MCF 10A (cell line): ENCODE measurements at regions not wholly inside any gene's neighbourhood (a gene's known extent, or its start where the extent isn't known, plus 50 kb on each side); places are given as distances from the start of the nearest gene placed in this dataset.
"Not testable (repeated sequence)": the region's sequence is repeated elsewhere in the genome, so short reads cannot be mapped to it uniquely, and the experiment has no call there.

Experiments
- BruUV-seq: library from RNA; stranded (reverse); fragments of 400-500 nt; replicated peaks from 2 replicates; lab custom pipeline; 2021; lab: Mats Ljungman, UMichigan
- CTCF ChIA-PET: fragments of 300-600 bp; sonication (Branson Sonifier 250); formaldehyde crosslinking; extraction: SDS; loops from one replicate; lab custom pipeline; 2021; ENCODE audit warnings: antibody characterized with exemption, inconsistent platforms; lab: Yijun Ruan, JAX
- POLR2A ChIA-PET: fragments of 300-600, 350-650 bp; sonication (Branson Sonifier 250); formaldehyde crosslinking; extraction: SDS; loops from one replicate; lab custom pipeline; 2020; ENCODE audit warnings: antibody characterized with exemption, inconsistent platforms; lab: Yijun Ruan, JAX
- DNase-seq: peaks from one replicate; pipeline ENCODE4 v3.0.0-alpha.2; 2018; ENCODE audit not compliant: unreplicated experiment
- H3K27ac Mint-ChIP-seq: one replicate; pipeline ENCODE4 v1.8.0; 2022; ENCODE audit warnings: mild to moderate bottlenecking, low read depth, mixed read lengths; ENCODE audit not compliant: unreplicated experiment
- H3K27me3 Mint-ChIP-seq: one replicate; pipeline ENCODE4 v1.8.0; 2022; ENCODE audit warnings: mixed read lengths; ENCODE audit not compliant: insufficient read depth, unreplicated experiment
- H3K36me3 Mint-ChIP-seq: one replicate; pipeline ENCODE4 v1.8.0; 2022; ENCODE audit warnings: mild to moderate bottlenecking, moderate library complexity, mixed read lengths; ENCODE audit not compliant: insufficient read depth, unreplicated experiment
- H3K4me1 Mint-ChIP-seq: one replicate; pipeline ENCODE4 v1.8.0; 2022; ENCODE audit warnings: mixed read lengths; ENCODE audit not compliant: insufficient read depth, unreplicated experiment
- H3K4me3 Mint-ChIP-seq: one replicate; pipeline ENCODE4 v1.8.0; 2022; ENCODE audit warnings: mild to moderate bottlenecking, moderate library complexity, mixed read lengths; ENCODE audit not compliant: unreplicated experiment
- H3K9me3 Mint-ChIP-seq: one replicate; pipeline ENCODE4 v1.8.0; 2022; ENCODE audit warnings: mixed read lengths; ENCODE audit not compliant: unreplicated experiment
- CTCF ChIP-seq: fragments of 200-600 bp; IDR thresholded peaks from one replicate; pipeline ENCODE4 v1.8.0; 2022; ENCODE audit warnings: antibody characterized with exemption, mild to moderate bottlenecking; ENCODE audit not compliant: unreplicated experiment
- intact Hi-C: fragments of 100-400 bp; cut with micrococcal nuclease; formaldehyde crosslinking; loops from 2 replicates; pipeline ENCODE4 v1.14.1; 2022

GRCh38 chr7:91492317-91492716 is 228.1 kb downstream of the FZD1 start:
- Mint-ChIP-seq H3K9me3 (no peaks in the 10 kb centered on the region), H3K4me1 (no peaks in the 10 kb centered on the region), H3K27me3 (no peaks in the 10 kb centered on the region), H3K4me3 (no peak overlapping the region), H3K36me3 (no peaks in the 10 kb centered on the region), H3K27ac (no peak overlapping the region)
- no TSS peak for BruUV-seq
- CTCF ChIA-PET: interaction anchor here (1.0 kb wide), 1 partner anchor 291 kb away, joined by 3 read pairs; no protein-coding TSS in a partner anchor
- POLR2A ChIA-PET: no interaction called here
- TF ChIP-seq CTCF: no peak
- DNase-seq: no peak
- intact Hi-C loops: no loop called here

- Mint-ChIP-seq H3K27ac (no peak overlapping the region), H3K36me3 (no peaks in the 10 kb centered on the region), H3K27me3 (no peaks in the 10 kb centered on the region), H3K4me3 (no peak overlapping the region), H3K4me1 (no peaks in the 10 kb centered on the region), H3K9me3 (no peaks in the 10 kb centered on the region)
- no TSS peak for BruUV-seq
- CTCF ChIA-PET: interaction anchor here (1.0 kb wide), 1 partner anchor 291 kb away, joined by 3 read pairs; no protein-coding TSS in a partner anchor
- intact Hi-C loops: no loop called here
- TF ChIP-seq CTCF: no peak
- POLR2A ChIA-PET: no interaction called here
- no peak for DNase-seq
Measured at GRCh38 chr7:91492773-91493172, 228.5 kb downstream of the FZD1 start.

- no peak overlapping the region for H3K4me3 Mint-ChIP-seq
- no peaks in the 10 kb centered on the region for H3K4me1 Mint-ChIP-seq
- DNase-seq: no peak
- H3K27ac Mint-ChIP-seq: no peak overlapping the region
- BruUV-seq: no TSS peak
- no peak for TF ChIP-seq CTCF
- intact Hi-C loops: no loop called here
- H3K36me3 Mint-ChIP-seq: no peaks in the 10 kb centered on the region
- H3K9me3 Mint-ChIP-seq: peaks cover 8% of the 10 kb centered on the region
- no peaks in the 10 kb centered on the region for H3K27me3 Mint-ChIP-seq
- POLR2A ChIA-PET: no interaction called here
- CTCF ChIA-PET: interaction anchor here (0.6 to 0.7 kb wide), 2 partner anchors 41 to 334 kb away, joined by 3 read pairs; no protein-coding TSS in a partner anchor
Measured at GRCh38 chr7:91494450-91494849, 230.2 kb downstream of the FZD1 start.

GRCh38 chr7:91496251-91496820 is 232.1 kb downstream of the FZD1 start:
- no peaks in the 10 kb centered on the region for H3K4me1 Mint-ChIP-seq
- H3K9me3 Mint-ChIP-seq: peaks cover 8% of the 10 kb centered on the region
- ChIA-PET POLR2A (no interaction called here), CTCF (no interaction called here)
- H3K27ac Mint-ChIP-seq: no peak overlapping the region
- BruUV-seq: no TSS peak
- H3K27me3 Mint-ChIP-seq: no peaks in the 10 kb centered on the region
- TF ChIP-seq CTCF: no peak
- no peak for DNase-seq
- H3K36me3 Mint-ChIP-seq: no peaks in the 10 kb centered on the region
- intact Hi-C loops: no loop called here
- H3K4me3 Mint-ChIP-seq: no peak overlapping the region

- BruUV-seq, intact Hi-C loops, H3K9me3 Mint-ChIP-seq, H3K4me3 Mint-ChIP-seq, CTCF ChIA-PET, H3K36me3 Mint-ChIP-seq, H3K27ac Mint-ChIP-seq, H3K27me3 Mint-ChIP-seq, H3K4me1 Mint-ChIP-seq, DNase-seq, POLR2A ChIA-PET: not testable (repeated sequence)
Measured at GRCh38 chr7:91497277-91497676, 233.0 kb downstream of the FZD1 start.
